ENCODE measurements at regions not wholly inside any gene's neighbourhood (a gene's known extent, or its start where the extent isn't known, plus 50 kb on each side); places are given as distances from the start of the nearest gene placed in this dataset.

GRCh38 chr16:87080571-87081167, 236.5 kb downstream of the C16orf95 start:
- POLR2A ChIA-PET: no interaction called here
- no peak overlapping the region for H3K4me3 ChIP-seq (ENCODE audit: low read depth, low read length)
- CTCF ChIA-PET: interaction anchor here (0.9 to 2.9 kb wide), 3 partner anchors 8 to 197 kb away, joined by 3 to 13 read pairs (median 3); no protein-coding TSS in a partner anchor
- no peak for TF ChIP-seq CTCF (IDR thresholded peaks at IDR 0.05; ENCODE audit: insufficient read depth, low read length, missing control alignments)
- no peak for DNase-seq (ENCODE audit: low read depth, low spot score)

GRCh38 chr16:87085441-87085840, 231.8 kb downstream of the C16orf95 start:
- TF ChIP-seq CTCF (IDR thresholded peaks at IDR 0.05; ENCODE audit: insufficient read depth, low read length, missing control alignments): no peak
- H3K4me3 ChIP-seq (ENCODE audit: low read depth, low read length): no peak overlapping the region
- ChIA-PET CTCF (interaction anchor here (1.3 to 2.5 kb wide), 3 partner anchors 8 to 521 kb away, joined by 4 to 8 read pairs (median 6); no protein-coding TSS in a partner anchor), POLR2A (no interaction called here)
- no peak for DNase-seq (ENCODE audit: low read depth, low spot score)

- CTCF ChIA-PET: interaction anchor here (0.7 to 2.4 kb wide), 3 partner anchors 9 to 14 kb away, joined by 4 to 6 read pairs (median 4); no protein-coding TSS in a partner anchor
- no peak for TF ChIP-seq CTCF (IDR thresholded peaks at IDR 0.05; ENCODE audit: insufficient read depth, low read length, missing control alignments)
- no peak for DNase-seq (ENCODE audit: low read depth, low spot score)
- POLR2A ChIA-PET: interaction anchor here (0.5 kb wide), 1 partner anchor 510 kb away, joined by 4 read pairs; no protein-coding TSS in a partner anchor
- H3K4me3 ChIP-seq (ENCODE audit: low read depth, low read length): no peak overlapping the region
These were observed 231.0 kb downstream of the C16orf95 start for GRCh38 chr16:87086156-87086555.

GRCh38 chr16:87086575-87086974, 230.6 kb downstream of the C16orf95 start:
- CTCF ChIA-PET: interaction anchor here (0.9 to 2.4 kb wide), 4 partner anchors 9 to 522 kb away, joined by 3 to 6 read pairs (median 4); no protein-coding TSS in a partner anchor
- no peak overlapping the region for H3K4me3 ChIP-seq (ENCODE audit: low read depth, low read length)
- TF ChIP-seq CTCF (IDR thresholded peaks at IDR 0.05; ENCODE audit: insufficient read depth, low read length, missing control alignments): no peak
- POLR2A ChIA-PET: no interaction called here
- DNase-seq (ENCODE audit: low read depth, low spot score): no peak

GRCh38 chr16:87092958-87093357, 224.2 kb downstream of the C16orf95 start:
- no peak overlapping the region for H3K4me3 ChIP-seq (ENCODE audit: low read depth, low read length)
- CTCF ChIA-PET: no interaction called here
- no peak for DNase-seq (ENCODE audit: low read depth, low spot score)
- POLR2A ChIA-PET: no interaction called here
- TF ChIP-seq CTCF (IDR thresholded peaks at IDR 0.05; ENCODE audit: insufficient read depth, low read length, missing control alignments): no peak

GRCh38 chr16:87093804-87094555, 223.2 kb downstream of the C16orf95 start:
- POLR2A ChIA-PET: no interaction called here
- no peak for DNase-seq (ENCODE audit: low read depth, low spot score)
- no peak overlapping the region for H3K4me3 ChIP-seq (ENCODE audit: low read depth, low read length)
- CTCF ChIA-PET: interaction anchor here (0.7 kb wide), 1 partner anchor 11 kb away, joined by 5 read pairs; no protein-coding TSS in a partner anchor
- TF ChIP-seq CTCF (IDR thresholded peaks at IDR 0.05; ENCODE audit: insufficient read depth, low read length, missing control alignments): no peak
